NT2/D1 (cell line): ENCODE measurements at regions not wholly inside any gene's neighbourhood (a gene's known extent, or its start where the extent isn't known, plus 50 kb on each side); places are given as distances from the start of the nearest gene placed in this dataset.

Experiments
- DNase-seq: peaks from one replicate; pipeline ENCODE4 v3.0.0-alpha.2; 2011; ENCODE audit warnings: low read depth, low spot score
- H3K27me3 ChIP-seq: 2 replicates; pipeline ENCODE4 v1.6.0; 2011; ENCODE audit warnings: mild to moderate bottlenecking; ENCODE audit not compliant: insufficient read length, insufficient read depth
- H3K36me3 ChIP-seq: 2 replicates; pipeline ENCODE4 v1.6.1; 2011; ENCODE audit warnings: mild to moderate bottlenecking, low read length, mixed read lengths; ENCODE audit not compliant: insufficient read depth, insufficient read length
- H3K4me1 ChIP-seq: 2 replicates; pipeline ENCODE4 v1.5.1; 2011; ENCODE audit not compliant: insufficient read depth, insufficient read length
- H3K4me3 ChIP-seq: 2 replicates; pipeline ENCODE4 v1.5.1; 2011; ENCODE audit warnings: low read depth; ENCODE audit not compliant: insufficient read length
- H3K9ac ChIP-seq: 2 replicates; pipeline ENCODE4 v1.6.0; 2011; ENCODE audit warnings: low read depth; ENCODE audit not compliant: insufficient read length
- H3K9me3 ChIP-seq: 2 replicates; pipeline ENCODE4 v1.5.1; 2011; ENCODE audit warnings: mild to moderate bottlenecking, low read length; ENCODE audit not compliant: insufficient read depth
- SUZ12 ChIP-seq: IDR thresholded peaks from 2 replicates; pipeline ENCODE4 v1.6.1; 2011; ENCODE audit not compliant: insufficient read length, insufficient read depth; ENCODE audit errors: extremely low read depth
- YY1 ChIP-seq: IDR thresholded peaks from 2 replicates; pipeline ENCODE4 v1.6.1; 2011; ENCODE audit not compliant: insufficient read length, insufficient read depth
- ZNF274 ChIP-seq: IDR thresholded peaks from 2 replicates; pipeline ENCODE4 v1.6.1; 2011; ENCODE audit warnings: mild to moderate bottlenecking, low read depth, low read length

DNA sequence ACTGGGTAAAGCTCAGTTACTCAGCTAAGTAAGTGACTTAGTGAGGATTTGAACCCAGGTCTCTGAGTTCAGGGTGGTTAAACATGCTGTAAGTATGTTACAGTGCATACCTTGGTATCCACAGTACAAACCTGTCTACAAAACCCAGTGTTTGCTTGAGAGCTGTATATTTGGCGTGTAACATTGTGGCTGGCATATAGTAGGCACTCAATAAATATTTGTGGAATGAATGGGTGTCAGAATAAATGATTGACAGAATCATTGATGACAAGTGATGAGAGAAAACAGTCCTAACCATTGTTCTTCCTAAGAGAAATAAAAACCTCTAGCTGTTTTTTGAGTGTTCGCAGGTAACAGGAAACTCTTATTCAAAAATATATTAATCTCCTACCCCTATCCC, 79.7 kb upstream of the BCOR start:
- peaks cover 9% of the 10 kb centered on the region for H3K27me3 ChIP-seq
- H3K9ac ChIP-seq = peak overlapping the region; percentile 66
- TF ChIP-seq ZNF274 (no peak), YY1 (no peak), SUZ12 (no peak)
- no peaks in the 10 kb centered on the region for H3K9me3 ChIP-seq
- no peaks in the 10 kb centered on the region for H3K4me1 ChIP-seq
- H3K36me3 ChIP-seq = no peaks in the 10 kb centered on the region
- H3K4me3 ChIP-seq = peak overlapping the region; percentile 69
- DNase-seq = no peak

DNA sequence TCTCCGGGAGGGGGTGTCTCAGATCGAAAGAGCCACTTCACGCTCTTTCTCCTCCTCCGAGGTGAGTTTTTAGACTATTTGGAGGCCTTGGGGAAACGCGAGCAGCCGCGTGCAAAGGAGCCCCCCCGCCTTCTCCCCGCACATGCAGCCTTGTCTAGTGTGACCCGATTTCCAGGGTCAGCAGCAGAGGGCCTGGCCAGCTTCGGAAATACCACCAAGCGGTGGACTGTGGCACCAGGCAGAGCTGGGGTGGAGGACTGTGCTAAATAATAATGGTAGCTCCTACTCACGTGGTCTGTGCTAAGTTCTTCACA, 79.3 kb upstream of the BCOR start:
- TF ChIP-seq SUZ12 = no peak
- no peak for TF ChIP-seq YY1
- TF ChIP-seq ZNF274 = no peak
- Histone ChIP-seq H3K9me3 (no peaks in the 10 kb centered on the region), H3K4me1 (no peaks in the 10 kb centered on the region), H3K36me3 (no peaks in the 10 kb centered on the region), H3K4me3 (peak overlapping the region; percentile 69), H3K9ac (peak overlapping the region; percentile 66), H3K27me3 (peaks cover 14% of the 10 kb centered on the region)
- DNase-seq = no peak

DNA sequence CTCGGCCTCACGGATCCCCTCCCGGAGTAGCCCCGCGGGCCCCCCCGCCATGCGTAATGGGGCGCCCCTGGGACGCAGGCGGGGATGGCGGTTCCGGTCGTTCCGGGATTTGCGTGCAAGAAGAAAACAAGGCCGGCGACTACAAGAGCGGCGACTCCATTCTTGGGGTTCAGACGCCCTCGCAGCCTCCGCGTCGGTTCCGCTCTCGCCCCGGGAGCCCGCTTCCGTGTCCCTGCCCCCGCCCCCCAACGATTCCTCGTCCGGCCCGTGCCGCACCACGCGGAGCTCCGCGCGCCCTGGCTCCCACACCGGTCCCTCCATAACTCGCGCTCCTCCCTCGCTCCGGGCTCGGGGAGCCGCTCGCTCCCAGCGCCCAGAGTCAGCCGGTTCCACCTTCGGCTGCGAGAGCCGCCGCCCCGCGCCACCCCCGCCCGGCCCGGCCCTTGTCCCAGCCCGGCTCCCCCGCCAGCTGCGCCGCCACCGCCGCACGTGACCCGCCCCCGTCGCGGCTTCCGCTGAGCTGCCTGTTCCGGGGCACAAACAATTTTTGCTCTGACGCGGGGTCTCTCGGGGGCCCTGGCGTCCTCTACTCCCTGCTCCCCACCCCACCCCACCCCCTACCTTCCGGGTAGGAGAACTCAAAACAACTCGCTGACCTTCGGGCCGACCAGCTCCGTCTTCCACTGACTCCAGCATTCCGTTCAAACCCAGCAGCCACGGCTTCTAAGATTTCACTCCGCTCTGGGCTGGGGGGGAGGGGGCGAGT, 78.8 kb upstream of the BCOR start:
- H3K27me3 ChIP-seq = peaks cover 19% of the 10 kb centered on the region
- peak overlapping the region; percentile 95 for H3K9ac ChIP-seq
- DNase-seq = no peak
- no peaks in the 10 kb centered on the region for H3K36me3 ChIP-seq
- no peaks in the 10 kb centered on the region for H3K4me1 ChIP-seq
- H3K4me3 ChIP-seq = peak overlapping the region; percentile 69
- TF ChIP-seq YY1 = no peak
- TF ChIP-seq ZNF274 = no peak
- TF ChIP-seq SUZ12 = no peak
- no peaks in the 10 kb centered on the region for H3K9me3 ChIP-seq

DNA sequence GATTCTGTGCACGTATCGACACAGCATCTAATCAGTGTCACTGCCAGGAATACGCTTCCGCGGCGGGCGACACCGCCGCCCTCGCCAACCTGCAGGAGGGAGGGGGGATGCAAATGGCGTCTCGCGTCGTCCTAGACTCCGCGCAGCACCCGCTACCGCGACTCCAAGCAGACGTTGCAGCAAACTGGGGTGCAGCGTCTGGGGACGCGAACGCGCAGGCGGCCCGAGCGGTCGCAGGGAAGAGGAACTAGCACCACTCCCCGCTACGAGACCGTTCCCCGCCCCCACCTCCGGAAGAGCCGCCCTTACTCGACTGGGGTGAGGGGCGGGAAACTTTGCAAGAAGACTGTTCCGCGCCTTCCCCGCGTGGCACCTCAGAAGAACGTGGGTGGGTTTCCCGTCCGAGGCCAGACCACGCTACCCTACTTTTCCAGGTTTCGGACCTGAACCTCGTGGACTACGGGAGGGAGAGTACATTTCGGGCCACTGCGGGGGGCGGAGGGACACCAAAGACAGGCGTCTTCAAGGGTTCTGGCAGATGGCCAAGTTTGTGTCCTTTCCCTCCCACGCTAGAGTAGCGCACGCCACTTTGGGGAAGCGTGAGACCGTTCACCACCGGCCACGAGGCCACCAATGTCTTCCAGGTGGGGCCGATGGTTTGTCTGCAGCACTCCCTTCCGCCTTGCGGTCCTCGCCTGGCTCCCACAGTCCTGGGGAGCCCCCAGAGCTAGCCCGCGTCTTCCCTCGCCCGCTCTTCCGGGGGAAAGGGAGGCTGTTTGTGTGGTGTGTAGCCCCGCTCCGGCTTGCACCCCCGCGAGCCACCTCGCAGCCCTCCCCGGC, 78.0 kb upstream of the BCOR start:
- H3K36me3 ChIP-seq = no peaks in the 10 kb centered on the region
- peaks cover 27% of the 10 kb centered on the region for H3K27me3 ChIP-seq
- no peak for DNase-seq
- peak overlapping the region; percentile 69 for H3K4me3 ChIP-seq
- TF ChIP-seq ZNF274 (no peak), YY1 (peak; percentile 45), SUZ12 (no peak)
- no peaks in the 10 kb centered on the region for H3K9me3 ChIP-seq
- peak overlapping the region; percentile 95 for H3K9ac ChIP-seq
- H3K4me1 ChIP-seq = no peaks in the 10 kb centered on the region

DNA sequence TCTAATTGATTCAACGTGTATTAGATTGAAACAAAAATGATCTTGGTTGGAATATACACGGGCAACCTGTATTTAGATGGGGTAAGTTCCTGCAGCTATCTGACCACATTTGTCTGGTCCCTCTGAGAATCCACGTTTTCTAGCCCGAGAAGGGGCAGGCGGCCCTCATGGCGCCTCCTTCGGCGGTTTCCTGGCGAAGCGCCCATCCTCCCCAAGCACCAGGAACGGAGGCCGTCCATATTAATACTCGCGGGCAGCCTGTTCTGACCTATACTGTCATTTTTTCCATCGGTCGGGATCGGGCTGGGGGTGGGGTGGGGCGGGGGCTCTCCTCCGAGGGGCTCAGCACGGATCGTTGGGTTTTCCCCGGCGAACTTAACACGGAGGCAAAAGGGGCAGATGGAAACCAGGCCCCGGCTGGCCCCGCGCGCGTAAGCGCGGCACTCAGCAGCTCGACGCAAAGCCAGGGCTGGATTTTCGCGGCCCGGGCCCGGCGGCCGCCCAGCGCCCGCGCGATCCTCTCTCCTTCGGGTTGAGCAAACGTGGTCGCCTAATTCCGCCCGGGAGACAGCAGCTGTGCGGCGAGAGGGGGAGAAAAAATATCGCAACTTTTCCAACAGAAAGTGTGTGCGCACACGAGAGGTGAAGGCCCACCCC, 77.2 kb upstream of the BCOR start:
- Histone ChIP-seq H3K4me1 (peaks cover 1% of the 10 kb centered on the region), H3K9ac (peak overlapping the region; percentile 95), H3K9me3 (no peaks in the 10 kb centered on the region), H3K4me3 (peak overlapping the region; percentile 69), H3K36me3 (no peaks in the 10 kb centered on the region), H3K27me3 (peaks cover 31% of the 10 kb centered on the region)
- TF ChIP-seq ZNF274 = no peak
- TF ChIP-seq YY1 = no peak
- TF ChIP-seq SUZ12 = no peak
- DNase-seq = no peak

DNA sequence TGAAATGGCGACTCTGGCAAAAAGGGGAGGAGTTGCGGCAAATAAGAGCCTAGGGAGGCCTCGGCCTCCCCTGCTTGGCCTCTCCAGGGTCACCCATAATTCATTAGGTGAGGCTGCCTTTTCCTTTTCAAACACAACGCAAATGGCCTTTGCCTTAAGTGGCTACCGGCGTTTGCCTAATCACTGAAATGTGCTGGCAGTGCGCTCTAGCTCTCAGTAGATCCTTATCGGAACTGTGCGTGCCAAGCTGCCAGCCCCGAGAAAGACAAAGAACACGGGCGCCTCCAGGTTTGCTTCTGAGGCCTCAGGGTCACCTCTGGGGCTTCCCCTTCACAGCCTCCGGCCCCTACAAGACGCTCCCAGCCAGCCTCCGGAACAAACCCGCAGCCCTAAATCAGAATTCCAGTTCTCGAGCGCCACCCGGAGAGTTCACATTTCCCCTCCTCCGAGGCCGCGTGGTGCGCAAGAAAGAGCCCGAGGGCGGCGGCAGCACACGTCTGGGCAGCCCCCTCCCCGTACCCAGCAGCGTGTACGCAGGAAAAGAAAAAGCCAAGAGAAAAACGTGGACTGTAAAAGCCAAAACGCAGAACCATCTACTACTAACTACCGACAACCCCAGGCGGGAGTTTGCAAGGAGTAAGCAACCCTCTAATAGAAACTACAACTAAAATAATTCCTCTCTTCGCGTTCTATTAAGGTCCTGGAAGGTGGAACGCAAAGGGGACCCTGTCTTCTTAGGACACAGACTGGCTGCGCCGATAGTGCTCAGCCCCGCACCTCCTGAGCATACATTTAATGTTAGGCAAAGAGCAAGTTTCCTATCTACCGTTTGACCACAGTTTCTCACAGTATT, 76.5 kb upstream of the BCOR start:
- TF ChIP-seq YY1 = no peak
- no peak for TF ChIP-seq ZNF274
- no peak for TF ChIP-seq SUZ12
- peak overlapping the region; percentile 69 for H3K4me3 ChIP-seq
- H3K36me3 ChIP-seq = no peaks in the 10 kb centered on the region
- H3K4me1 ChIP-seq = peaks cover 3% of the 10 kb centered on the region
- peak overlapping the region; percentile 81 for H3K9ac ChIP-seq
- DNase-seq = no peak
- no peaks in the 10 kb centered on the region for H3K9me3 ChIP-seq
- peaks cover 31% of the 10 kb centered on the region for H3K27me3 ChIP-seq
